ENCODE measurements at regions not wholly inside any gene's neighbourhood (a gene's known extent, or its start where the extent isn't known, plus 50 kb on each side); places are given as distances from the start of the nearest gene placed in this dataset.

DNA sequence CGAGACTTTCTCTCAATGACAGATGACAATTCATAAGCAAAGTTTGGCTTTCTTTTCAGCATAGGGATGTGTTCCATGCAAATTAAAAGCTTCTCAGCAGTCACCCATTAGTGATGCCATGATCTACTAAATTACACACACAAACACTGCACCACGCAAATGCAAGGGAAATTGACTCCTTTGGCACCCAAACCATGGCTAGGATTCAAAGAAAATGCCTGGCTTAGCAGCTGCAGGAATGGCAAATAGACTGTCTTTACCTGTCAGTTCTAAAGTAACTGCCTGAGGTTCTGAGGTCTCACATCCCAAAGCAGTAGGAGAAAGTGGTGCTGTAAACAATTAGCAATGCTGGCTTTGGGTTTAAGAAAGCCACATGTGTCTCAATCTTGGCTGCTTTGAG is 108.6 kb upstream of the ATP10B start:
- TF ChIP-seq ZFX (IDR thresholded peaks at IDR 0.05; ENCODE audit: borderline replicate concordance), result no peak
- TF ChIP-seq, protein P1, sequence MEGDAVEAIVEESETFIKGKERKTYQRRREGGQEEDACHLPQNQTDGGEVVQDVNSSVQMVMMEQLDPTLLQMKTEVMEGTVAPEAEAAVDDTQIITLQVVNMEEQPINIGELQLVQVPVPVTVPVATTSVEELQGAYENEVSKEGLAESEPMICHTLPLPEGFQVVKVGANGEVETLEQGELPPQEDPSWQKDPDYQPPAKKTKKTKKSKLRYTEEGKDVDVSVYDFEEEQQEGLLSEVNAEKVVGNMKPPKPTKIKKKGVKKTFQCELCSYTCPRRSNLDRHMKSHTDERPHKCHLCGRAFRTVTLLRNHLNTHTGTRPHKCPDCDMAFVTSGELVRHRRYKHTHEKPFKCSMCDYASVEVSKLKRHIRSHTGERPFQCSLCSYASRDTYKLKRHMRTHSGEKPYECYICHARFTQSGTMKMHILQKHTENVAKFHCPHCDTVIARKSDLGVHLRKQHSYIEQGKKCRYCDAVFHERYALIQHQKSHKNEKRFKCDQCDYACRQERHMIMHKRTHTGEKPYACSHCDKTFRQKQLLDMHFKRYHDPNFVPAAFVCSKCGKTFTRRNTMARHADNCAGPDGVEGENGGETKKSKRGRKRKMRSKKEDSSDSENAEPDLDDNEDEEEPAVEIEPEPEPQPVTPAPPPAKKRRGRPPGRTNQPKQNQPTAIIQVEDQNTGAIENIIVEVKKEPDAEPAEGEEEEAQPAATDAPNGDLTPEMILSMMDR (IDR thresholded peaks at IDR 0.05), result no peak

Data from 22Rv1 (cell line).